Astrocyte (in vitro differentiated cells and primary cell): ENCODE measurements at regions not wholly inside any gene's neighbourhood (a gene's known extent, or its start where the extent isn't known, plus 50 kb on each side); places are given as distances from the start of the nearest gene placed in this dataset.

Experiments
- DNase-seq: peaks from one replicate; pipeline ENCODE4 v3.0.0-alpha.2; 2010; ENCODE audit warnings: low read depth
- FAIRE-seq: peaks from 2 replicates; lab custom pipeline; 2011; peaks lifted over from hg19 to GRCh38; lab: Jason Lieb, UNC
- H2AFZ ChIP-seq: 2 replicates; pipeline ENCODE4 v1.6.0; 2012; ENCODE audit warnings: low read depth, low read length, inconsistent platforms
- H3K27ac ChIP-seq: 2 replicates; pipeline ENCODE4 v1.5.1; 2011; ENCODE audit warnings: low read depth, low read length, inconsistent platforms
- H3K27me3 ChIP-seq: 2 replicates; pipeline ENCODE4 v1.6.0; 2011; ENCODE audit warnings: low read length, inconsistent platforms; ENCODE audit not compliant: insufficient read depth
- H3K36me3 ChIP-seq: 2 replicates; pipeline ENCODE4 v1.5.1; 2011; ENCODE audit warnings: low read length, inconsistent platforms; ENCODE audit not compliant: insufficient read depth
- H3K4me1 ChIP-seq: 2 replicates; pipeline ENCODE4 v1.5.1; 2011; ENCODE audit warnings: low read length, inconsistent platforms; ENCODE audit not compliant: insufficient read depth
- H3K4me2 ChIP-seq: 2 replicates; pipeline ENCODE4 v1.6.0; 2012; ENCODE audit warnings: low read length, inconsistent platforms
- H3K4me3 ChIP-seq: 2 replicates; pipeline ENCODE4 v1.5.1; 2011; ENCODE audit warnings: low read depth, mild to moderate bottlenecking, low read length, inconsistent platforms; ENCODE audit not compliant: insufficient read depth
- H3K79me2 ChIP-seq: 2 replicates; pipeline ENCODE4 v1.6.0; 2012; ENCODE audit warnings: mild to moderate bottlenecking, low read length, inconsistent platforms; ENCODE audit not compliant: insufficient read depth
- H3K9ac ChIP-seq: 2 replicates; pipeline ENCODE4 v1.6.0; 2012; ENCODE audit warnings: mild to moderate bottlenecking, low read length, inconsistent platforms
- H3K9me3 ChIP-seq: 2 replicates; pipeline ENCODE4 v1.5.1; 2012; ENCODE audit warnings: low read depth, mild to moderate bottlenecking, low read length, inconsistent platforms; ENCODE audit not compliant: insufficient read depth
- H4K20me1 ChIP-seq: 2 replicates; pipeline ENCODE4 v1.6.0; 2012; ENCODE audit warnings: low read length, inconsistent platforms; ENCODE audit not compliant: insufficient read depth
- H3K27ac Mint-ChIP-seq: one replicate; pipeline ENCODE4 v1.8.0; 2021; ENCODE audit warnings: mild to moderate bottlenecking, mixed read lengths; ENCODE audit not compliant: unreplicated experiment
- H3K27me3 Mint-ChIP-seq: one replicate; pipeline ENCODE4 v1.8.0; 2021; ENCODE audit warnings: low read depth, mixed read lengths; ENCODE audit not compliant: unreplicated experiment
- H3K36me3 Mint-ChIP-seq: one replicate; pipeline ENCODE4 v1.8.0; 2021; ENCODE audit warnings: low read depth, mixed read lengths; ENCODE audit not compliant: unreplicated experiment
- H3K4me1 Mint-ChIP-seq: one replicate; pipeline ENCODE4 v1.8.0; 2021; ENCODE audit warnings: low read depth, mixed read lengths; ENCODE audit not compliant: unreplicated experiment
- H3K4me3 Mint-ChIP-seq: one replicate; pipeline ENCODE4 v1.8.0; 2021; ENCODE audit warnings: mild to moderate bottlenecking, moderate library complexity, mixed read lengths; ENCODE audit not compliant: unreplicated experiment
- H3K9me3 Mint-ChIP-seq: one replicate; pipeline ENCODE4 v1.8.0; 2021; ENCODE audit warnings: mild to moderate bottlenecking, mixed read lengths; ENCODE audit not compliant: unreplicated experiment
- EZH2 ChIP-seq: IDR thresholded peaks from 2 replicates; pipeline ENCODE4 v1.6.1; 2012; ENCODE audit warnings: mild to moderate bottlenecking, low read length, inconsistent platforms; ENCODE audit not compliant: insufficient read depth
- TF ChIP-seq, protein P1 (sequence below): IDR thresholded peaks from 2 replicates; pipeline ENCODE4 v1.5.1; 2011; ENCODE audit warnings: low read depth, mild to moderate bottlenecking, inconsistent platforms, low read length, moderate library complexity; ENCODE audit not compliant: insufficient read depth

- Histone ChIP-seq H3K27ac (no peak overlapping the region), H3K9ac (no peak overlapping the region), H3K4me1 (no peaks in the 10 kb centered on the region), H3K4me2 (no peak overlapping the region), H3K36me3 (no peaks in the 10 kb centered on the region), H4K20me1 (no peaks in the 10 kb centered on the region), H3K79me2 (no peaks in the 10 kb centered on the region), H2AFZ (no peak overlapping the region), H3K9me3 (no peaks in the 10 kb centered on the region), H3K27me3 (no peaks in the 10 kb centered on the region), H3K4me3 (no peak overlapping the region)
- no peaks in the 10 kb centered on the region for H3K36me3 Mint-ChIP-seq
- H3K4me3 Mint-ChIP-seq, result no peak overlapping the region
- H3K27me3 Mint-ChIP-seq, result peaks cover 1% of the 10 kb centered on the region
- no peak for FAIRE-seq
- no peak overlapping the region for H3K27ac Mint-ChIP-seq
- no peak for DNase-seq
- no peaks in the 10 kb centered on the region for H3K9me3 Mint-ChIP-seq
- TF ChIP-seq, protein P1, sequence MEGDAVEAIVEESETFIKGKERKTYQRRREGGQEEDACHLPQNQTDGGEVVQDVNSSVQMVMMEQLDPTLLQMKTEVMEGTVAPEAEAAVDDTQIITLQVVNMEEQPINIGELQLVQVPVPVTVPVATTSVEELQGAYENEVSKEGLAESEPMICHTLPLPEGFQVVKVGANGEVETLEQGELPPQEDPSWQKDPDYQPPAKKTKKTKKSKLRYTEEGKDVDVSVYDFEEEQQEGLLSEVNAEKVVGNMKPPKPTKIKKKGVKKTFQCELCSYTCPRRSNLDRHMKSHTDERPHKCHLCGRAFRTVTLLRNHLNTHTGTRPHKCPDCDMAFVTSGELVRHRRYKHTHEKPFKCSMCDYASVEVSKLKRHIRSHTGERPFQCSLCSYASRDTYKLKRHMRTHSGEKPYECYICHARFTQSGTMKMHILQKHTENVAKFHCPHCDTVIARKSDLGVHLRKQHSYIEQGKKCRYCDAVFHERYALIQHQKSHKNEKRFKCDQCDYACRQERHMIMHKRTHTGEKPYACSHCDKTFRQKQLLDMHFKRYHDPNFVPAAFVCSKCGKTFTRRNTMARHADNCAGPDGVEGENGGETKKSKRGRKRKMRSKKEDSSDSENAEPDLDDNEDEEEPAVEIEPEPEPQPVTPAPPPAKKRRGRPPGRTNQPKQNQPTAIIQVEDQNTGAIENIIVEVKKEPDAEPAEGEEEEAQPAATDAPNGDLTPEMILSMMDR, result no peak
- no peak for TF ChIP-seq EZH2
- peaks cover 6% of the 10 kb centered on the region for H3K4me1 Mint-ChIP-seq
Measured at GRCh38 chr12:58580095-58580494, 340.2 kb downstream of the LRIG3 start.

DNA sequence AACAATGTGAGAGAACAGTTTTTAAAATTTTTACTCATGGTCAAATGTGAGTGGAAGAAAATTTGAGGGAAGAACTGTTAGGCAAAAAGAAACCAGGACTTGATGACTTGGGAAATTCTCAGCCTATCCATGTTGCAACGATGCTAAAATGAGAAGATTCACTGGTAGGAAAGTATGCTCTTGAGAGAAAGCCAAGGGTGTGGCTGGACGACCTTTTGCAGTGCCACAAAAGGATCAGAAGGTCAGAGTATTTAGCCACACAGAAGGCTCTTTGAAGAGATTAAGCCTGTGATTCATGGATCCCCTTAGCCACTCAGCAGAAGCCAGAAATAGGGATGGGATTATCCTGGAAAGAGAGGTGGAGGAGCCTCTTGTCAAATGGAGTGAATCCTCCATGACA lies 336.8 kb downstream of the LRIG3 start:
- Histone ChIP-seq H3K36me3 (no peaks in the 10 kb centered on the region), H2AFZ (no peak overlapping the region), H3K4me1 (no peaks in the 10 kb centered on the region), H4K20me1 (no peaks in the 10 kb centered on the region), H3K4me2 (no peak overlapping the region), H3K9me3 (no peaks in the 10 kb centered on the region), H3K4me3 (no peak overlapping the region), H3K79me2 (no peaks in the 10 kb centered on the region), H3K9ac (no peak overlapping the region), H3K27me3 (no peaks in the 10 kb centered on the region), H3K27ac (no peak overlapping the region)
- DNase-seq, result peak; percentile 37
- H3K9me3 Mint-ChIP-seq, result no peaks in the 10 kb centered on the region
- TF ChIP-seq, protein P1, result no peak
- TF ChIP-seq EZH2, result no peak
- H3K4me1 Mint-ChIP-seq, result peaks cover 3% of the 10 kb centered on the region
- FAIRE-seq, result peak; percentile 17
- H3K36me3 Mint-ChIP-seq, result no peaks in the 10 kb centered on the region
- peaks cover 2% of the 10 kb centered on the region for H3K27me3 Mint-ChIP-seq
- no peak overlapping the region for H3K27ac Mint-ChIP-seq
- H3K4me3 Mint-ChIP-seq, result no peak overlapping the region

- no peak for FAIRE-seq
- no peaks in the 10 kb centered on the region for H3K36me3 Mint-ChIP-seq
Measured at GRCh38 chr12:58583940-58584339, 336.4 kb downstream of the LRIG3 start.

More at GRCh38 chr12:58583940-58584339, 336.4 kb downstream of the LRIG3 start:
- peaks cover 3% of the 10 kb centered on the region for H3K4me1 Mint-ChIP-seq
- no peak overlapping the region for H3K4me2 ChIP-seq
- H3K79me2 ChIP-seq, result no peaks in the 10 kb centered on the region
- H4K20me1 ChIP-seq, result no peaks in the 10 kb centered on the region
- no peaks in the 10 kb centered on the region for H3K9me3 ChIP-seq
- H3K27ac Mint-ChIP-seq, result no peak overlapping the region
- TF ChIP-seq, protein P1, result no peak
- no peak for TF ChIP-seq EZH2
- no peak for DNase-seq
- H3K4me3 ChIP-seq, result no peak overlapping the region
- peaks cover 2% of the 10 kb centered on the region for H3K27me3 Mint-ChIP-seq
- no peaks in the 10 kb centered on the region for H3K4me1 ChIP-seq
- H3K4me3 Mint-ChIP-seq, result no peak overlapping the region
- H3K27ac ChIP-seq, result no peak overlapping the region
- no peaks in the 10 kb centered on the region for H3K9me3 Mint-ChIP-seq
- no peaks in the 10 kb centered on the region for H3K27me3 ChIP-seq
- H2AFZ ChIP-seq, result no peak overlapping the region
- no peak overlapping the region for H3K9ac ChIP-seq
- H3K36me3 ChIP-seq, result no peaks in the 10 kb centered on the region
